H9 (cell line): ENCODE measurements at regions not wholly inside any gene's neighbourhood (a gene's known extent, or its start where the extent isn't known, plus 50 kb on each side); places are given as distances from the start of the nearest gene placed in this dataset.

Experiments used
- DNase-seq: peaks from one replicate; pipeline ENCODE4 v3.0.0-alpha.2; 2017
- H2AFZ ChIP-seq: one replicate; pipeline ENCODE4 v1.6.1; 2013; ENCODE audit warnings: mild to moderate bottlenecking, low read length, control low read depth, moderate library complexity
- H2AK5ac ChIP-seq: 2 replicates; pipeline ENCODE4 v1.6.1; 2013; ENCODE audit warnings: low read length, control low read depth, mixed read lengths; ENCODE audit not compliant: insufficient read length
- H2BK120ac ChIP-seq: one replicate; pipeline ENCODE4 v1.6.1; 2013; ENCODE audit warnings: low read depth, mild to moderate bottlenecking, low read length, control low read depth, inconsistent platforms; ENCODE audit not compliant: poor library complexity, severe bottlenecking
- H2BK12ac ChIP-seq: 2 replicates; pipeline ENCODE4 v1.6.1; 2013; ENCODE audit warnings: low read length, control low read depth, mixed read lengths, low read depth; ENCODE audit not compliant: insufficient read length
- H2BK15ac ChIP-seq: 2 replicates; pipeline ENCODE4 v1.6.1; 2013; ENCODE audit warnings: low read depth, low read length, control low read depth
- H2BK20ac ChIP-seq: one replicate; pipeline ENCODE4 v1.6.1; 2013; ENCODE audit warnings: low read depth, mild to moderate bottlenecking, low read length, control low read depth, inconsistent platforms; ENCODE audit not compliant: poor library complexity, severe bottlenecking
- H2BK5ac ChIP-seq: 2 replicates; pipeline ENCODE4 v1.6.1; 2013; ENCODE audit warnings: low read length, control low read depth, mixed read lengths; ENCODE audit not compliant: insufficient read length
- H3K14ac ChIP-seq: 2 replicates; pipeline ENCODE4 v1.6.1; 2013; ENCODE audit warnings: low read length, control low read depth; ENCODE audit not compliant: insufficient read depth
- H3K18ac ChIP-seq: 2 replicates; pipeline ENCODE4 v1.6.1; 2013; ENCODE audit warnings: low read depth, mild to moderate bottlenecking, mixed read lengths, low read length, control low read depth; ENCODE audit not compliant: insufficient read length
- H3K23ac ChIP-seq: 2 replicates; pipeline ENCODE4 v1.6.1; 2013; ENCODE audit warnings: low read length, control low read depth, mixed read lengths, low read depth; ENCODE audit not compliant: insufficient read length
- H3K23me2 ChIP-seq: 2 replicates; pipeline ENCODE4 v1.6.1; 2013; ENCODE audit warnings: low read depth, mild to moderate bottlenecking, mixed read lengths, low read length, control low read depth; ENCODE audit not compliant: insufficient read length, poor library complexity, severe bottlenecking
- H3K27ac ChIP-seq: 2 replicates; pipeline ENCODE4 v1.5.1; 2013; ENCODE audit warnings: low read length, control low read depth, mixed read lengths, low read depth; ENCODE audit not compliant: insufficient read length
- H3K27me3 ChIP-seq: 2 replicates; pipeline ENCODE4 v1.6.1; 2013; ENCODE audit warnings: low read length, control low read depth, inconsistent platforms; ENCODE audit not compliant: insufficient read depth
- H3K4ac ChIP-seq: 2 replicates; pipeline ENCODE4 v1.6.1; 2013; ENCODE audit warnings: low read depth, mild to moderate bottlenecking, control low read depth, inconsistent platforms, low read length, moderate library complexity
- H3K4me1 ChIP-seq: 2 replicates; pipeline ENCODE4 v1.6.1; 2013; ENCODE audit warnings: low read length, control low read depth, inconsistent platforms; ENCODE audit not compliant: insufficient read depth
- H3K4me2 ChIP-seq: 2 replicates; pipeline ENCODE4 v1.6.1; 2013; ENCODE audit warnings: low read length, control low read depth, mixed read lengths; ENCODE audit not compliant: insufficient read length, insufficient read depth
- H3K56ac ChIP-seq: 2 replicates; pipeline ENCODE4 v1.6.1; 2013; ENCODE audit warnings: low read depth, mild to moderate bottlenecking, mixed read lengths, low read length, control low read depth; ENCODE audit not compliant: insufficient read length
- H3K79me1 ChIP-seq: 2 replicates; pipeline ENCODE4 v1.6.1; 2013; ENCODE audit warnings: low read depth, mild to moderate bottlenecking, moderate library complexity, low read length, control low read depth, inconsistent platforms; ENCODE audit not compliant: insufficient read depth, poor library complexity, severe bottlenecking
- H3K79me2 ChIP-seq: 2 replicates; pipeline ENCODE4 v1.6.1; 2013; ENCODE audit warnings: low read length, control low read depth, inconsistent platforms; ENCODE audit not compliant: insufficient read depth
- H3K9ac ChIP-seq: 2 replicates; pipeline ENCODE4 v1.6.1; 2013; ENCODE audit warnings: low read length, control low read depth, mixed read lengths; ENCODE audit not compliant: insufficient read length; ENCODE audit errors: extremely low read depth
- H3K9me3 ChIP-seq: one replicate; pipeline ENCODE4 v1.6.1; 2013; ENCODE audit warnings: low read depth, low read length, inconsistent platforms; ENCODE audit not compliant: control insufficient read depth
- H3T11ph ChIP-seq: one replicate; pipeline ENCODE4 v1.6.1; 2013; ENCODE audit warnings: mild to moderate bottlenecking, low read length, control low read depth, inconsistent platforms
- H4K20me1 ChIP-seq: one replicate; pipeline ENCODE4 v1.6.1; 2013; ENCODE audit not compliant: control insufficient read depth, insufficient read length, insufficient read depth
- H4K5ac ChIP-seq: 2 replicates; pipeline ENCODE4 v1.6.1; 2013; ENCODE audit warnings: low read depth, mild to moderate bottlenecking, mixed read lengths, low read length, control low read depth; ENCODE audit not compliant: insufficient read length
- H4K8ac ChIP-seq: replicated peaks from 2 replicates; pipeline ENCODE4 v1.6.1; 2013; ENCODE audit warnings: low read length, control low read depth, mixed read lengths, low read depth; ENCODE audit not compliant: insufficient read length
- H4K91ac ChIP-seq: 2 replicates; pipeline ENCODE4 v1.6.1; 2013; ENCODE audit warnings: low read depth, mild to moderate bottlenecking, moderate library complexity, mixed read lengths, low read length, control low read depth; ENCODE audit not compliant: insufficient read length
- H3K27ac Mint-ChIP-seq, 3 experiments: 2 replicates in 2 of 3; 3 replicates in 1 of 3; pipeline ENCODE4 v1.8.0; 2020 to 2021; ENCODE audit warnings: mixed read lengths in 3 of 3, mild to moderate bottlenecking in 1 of 3, moderate library complexity in 1 of 3
- H3K27me3 Mint-ChIP-seq: 2 replicates; pipeline ENCODE4 v1.8.0; 2021; ENCODE audit warnings: low read depth, mild to moderate bottlenecking, moderate library complexity, mixed read lengths
- H3K36me3 Mint-ChIP-seq, 3 experiments: 2 replicates in 2 of 3; 3 replicates in 1 of 3; pipeline ENCODE4 v1.8.0; 2020 to 2021; ENCODE audit warnings: low read depth in 3 of 3, mixed read lengths in 3 of 3; ENCODE audit not compliant: insufficient read depth in 1 of 3
- H3K4me1 Mint-ChIP-seq, 2 experiments: 2 replicates each; pipeline ENCODE4 v1.8.0; 2020; ENCODE audit warnings: mixed read lengths in 2 of 2
- H3K4me3 Mint-ChIP-seq, 2 experiments: 2 replicates in 1 of 2; 3 replicates in 1 of 2; pipeline ENCODE4 v1.8.0; 2020 to 2021; ENCODE audit warnings: mild to moderate bottlenecking in 2 of 2, mixed read lengths in 2 of 2, moderate library complexity in 1 of 2
- H3K9me3 Mint-ChIP-seq, 2 experiments: 2 replicates in 1 of 2; 3 replicates in 1 of 2; pipeline ENCODE4 v1.8.0; 2020; ENCODE audit warnings: mild to moderate bottlenecking in 2 of 2, mixed read lengths in 2 of 2, moderate library complexity in 1 of 2
- CTCF ChIP-seq: fragments of 200-600 bp; sonication (generic); conservative IDR thresholded peaks from 3 replicates; pipeline ENCODE4 v1.8.0; 2021; ENCODE audit warnings: antibody characterized with exemption, mild to moderate bottlenecking

DNA sequence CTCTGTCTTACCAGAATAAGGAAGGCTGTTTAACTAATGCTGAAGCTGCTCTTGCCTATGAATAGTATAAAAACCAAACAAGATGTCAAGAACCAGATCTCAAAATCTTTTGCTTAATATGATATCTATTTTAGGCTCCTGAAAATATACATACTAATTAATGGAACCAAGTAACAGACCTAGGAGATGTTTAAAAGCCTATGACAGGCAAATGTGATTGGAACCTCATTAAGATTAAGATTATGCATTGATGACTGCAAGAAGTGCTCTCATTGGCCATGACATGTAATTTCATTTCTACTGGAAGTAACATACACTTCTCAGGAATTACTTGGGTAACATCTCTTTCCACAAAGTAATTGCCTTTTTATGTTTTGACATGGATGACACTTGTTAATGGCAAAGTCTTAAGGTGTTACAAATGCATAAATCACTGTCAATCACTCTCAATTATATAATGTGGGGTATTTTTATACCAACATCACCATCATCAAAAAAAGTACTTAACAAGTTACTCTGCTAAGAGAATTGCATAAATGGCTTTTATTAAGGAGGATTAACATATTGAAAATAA lies 326.9 kb upstream of the MIR17HG start:
- TF ChIP-seq CTCF: no peak
- no peak overlapping the region for H3K4me3 Mint-ChIP-seq

More for the DNA sequence above, 326.9 kb upstream of the MIR17HG start:
- H3K4me2 ChIP-seq: no peak overlapping the region
- no peak overlapping the region for H2BK12ac ChIP-seq
- no peak overlapping the region for H2BK5ac ChIP-seq
- H3K79me1 ChIP-seq: no peaks in the 10 kb centered on the region
- H3K23ac ChIP-seq: no peak overlapping the region
- no peak overlapping the region for H4K8ac ChIP-seq
- H3K4ac ChIP-seq: no peak overlapping the region
- no peak overlapping the region for H2AFZ ChIP-seq
- no peaks in the 10 kb centered on the region for H3K36me3 Mint-ChIP-seq
- H3K9me3 Mint-ChIP-seq: no peaks in the 10 kb centered on the region; a peak in 1 of 5 replicates
- no peak overlapping the region for H4K5ac ChIP-seq
- peaks cover 3% of the 10 kb centered on the region in 2 experiments; a peak in 1 of 4 replicates for H3K4me1 Mint-ChIP-seq
- H3K27me3 ChIP-seq: no peaks in the 10 kb centered on the region
- H4K20me1 ChIP-seq: no peaks in the 10 kb centered on the region
- H3K27me3 Mint-ChIP-seq: no peaks in the 10 kb centered on the region
- no peak overlapping the region for H3K27ac Mint-ChIP-seq
- no peak overlapping the region for H2BK15ac ChIP-seq
- no peak overlapping the region for H2BK20ac ChIP-seq
- H3K23me2 ChIP-seq: no peaks in the 10 kb centered on the region
- H2AK5ac ChIP-seq: no peak overlapping the region
- H3K18ac ChIP-seq: no peak overlapping the region
- no peaks in the 10 kb centered on the region for H3K4me1 ChIP-seq
- H2BK120ac ChIP-seq: no peak overlapping the region
- H3K79me2 ChIP-seq: no peaks in the 10 kb centered on the region
- no peaks in the 10 kb centered on the region for H3K9me3 ChIP-seq
- no peak overlapping the region for H3T11ph ChIP-seq
- H4K91ac ChIP-seq: no peak overlapping the region
- no peak overlapping the region for H3K27ac ChIP-seq
- H3K9ac ChIP-seq: no peak overlapping the region
- no peak overlapping the region for H3K56ac ChIP-seq
- DNase-seq: no peak
- no peak overlapping the region for H3K14ac ChIP-seq
